HG03095 (cell line): ENCODE measurements at regions not wholly inside any gene's neighbourhood (a gene's known extent, or its start where the extent isn't known, plus 50 kb on each side); places are given as distances from the start of the nearest gene placed in this dataset.
"Not testable (repeated sequence)": the region's sequence is repeated elsewhere in the genome, so short reads cannot be mapped to it uniquely, and the experiment has no call there.

ENCODE experiments used
- ATAC-seq: cut with Tn5 transposase; IDR thresholded peaks from one replicate; pipeline ENCODE4 v1.9.1; 2021; ENCODE audit warnings: moderate library complexity; ENCODE audit not compliant: unreplicated experiment

DNA sequence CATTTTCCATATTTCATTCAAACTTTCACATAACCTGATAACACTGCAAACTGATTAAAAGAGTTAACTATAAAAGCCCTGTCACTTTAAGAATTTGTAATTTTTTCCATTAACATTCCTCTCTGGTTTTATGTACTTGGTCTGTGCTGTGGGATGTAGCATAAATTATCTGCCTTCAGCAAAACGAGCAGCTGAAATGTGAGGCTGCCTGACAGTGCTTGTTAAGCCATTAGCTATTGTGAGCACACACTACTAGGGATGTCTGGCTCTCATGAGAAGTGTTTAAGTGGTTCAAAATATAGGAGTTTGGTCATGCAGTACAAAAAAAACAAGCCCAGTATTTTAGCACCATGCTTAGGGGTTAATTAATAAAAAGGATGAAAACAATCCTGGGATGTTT, 63.0 kb downstream of the HOXA1 start:
- no peak for ATAC-seq

DNA sequence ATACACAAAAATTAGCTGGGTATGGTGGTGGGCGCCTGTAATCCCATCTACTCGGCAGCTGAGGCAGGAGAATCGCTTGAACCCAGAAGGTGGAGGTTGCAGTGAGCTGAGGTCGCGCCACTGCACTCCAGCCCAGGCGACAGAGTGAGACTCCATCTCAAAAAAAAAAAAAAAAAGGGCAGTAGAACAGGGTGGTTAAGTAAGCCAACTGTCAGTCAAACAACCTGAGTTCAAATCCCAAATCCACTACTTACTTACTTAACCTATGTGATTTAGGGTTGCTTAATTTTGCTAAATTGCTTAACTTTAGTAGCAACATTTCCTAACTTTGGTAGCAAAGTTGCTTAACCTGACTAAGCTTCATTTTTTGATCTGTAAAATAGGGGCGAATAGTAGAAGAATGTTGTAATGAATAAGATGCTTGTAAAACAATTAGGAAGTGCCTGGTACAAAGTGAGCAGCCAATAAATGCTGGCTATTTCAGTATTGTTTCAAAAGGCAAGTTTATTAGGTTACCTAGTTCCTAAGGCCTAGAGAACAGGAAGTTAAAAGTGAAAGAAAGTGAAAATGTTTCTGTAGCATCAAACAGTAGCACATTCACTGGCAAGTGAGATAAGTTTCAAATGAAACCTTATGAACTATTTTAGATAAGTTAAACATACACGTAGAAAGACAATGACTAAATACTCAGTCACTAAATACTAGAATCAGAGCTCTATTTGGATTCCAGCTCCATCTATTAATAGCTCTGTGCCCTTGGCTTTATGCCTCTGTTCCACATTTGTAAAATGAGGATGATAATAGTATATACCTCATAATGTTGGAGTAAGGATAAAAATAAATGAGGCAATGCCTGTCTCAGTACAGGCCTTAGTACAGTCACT, 64.3 kb downstream of the HOXA1 start:
- ATAC-seq: peak; percentile 84

- ATAC-seq: no peak
Observed at GRCh38 chr7:27030393-27031050, 65.3 kb downstream of the HOXA1 start.

DNA sequence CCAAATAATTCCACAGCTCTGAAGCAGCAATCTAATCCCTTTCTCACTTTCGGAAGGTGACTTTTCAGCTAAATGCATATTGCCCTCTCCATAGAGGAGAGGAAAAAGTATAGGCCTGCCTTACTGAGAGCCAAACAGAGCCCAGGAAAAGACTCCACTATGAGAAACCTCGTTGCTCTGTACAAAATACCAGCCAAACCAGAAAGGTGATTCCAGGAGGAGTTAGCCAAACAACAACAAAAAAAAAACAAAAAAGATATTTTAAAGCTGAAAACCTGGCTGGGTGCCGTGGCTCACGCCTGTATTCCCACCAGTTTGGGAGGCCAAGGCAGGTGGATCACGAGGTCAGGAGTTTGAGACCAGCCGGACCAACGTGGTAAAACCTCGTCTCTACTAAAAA, 70.5 kb downstream of the HOXA1 start:
- no peak for ATAC-seq

- no peak for ATAC-seq
Observed at GRCh38 chr7:27010068-27010467, 85.7 kb downstream of the HOXA1 start.

- ATAC-seq: no peak
Observed at GRCh38 chr7:27000496-27000895, 95.3 kb downstream of the HOXA1 start.

DNA sequence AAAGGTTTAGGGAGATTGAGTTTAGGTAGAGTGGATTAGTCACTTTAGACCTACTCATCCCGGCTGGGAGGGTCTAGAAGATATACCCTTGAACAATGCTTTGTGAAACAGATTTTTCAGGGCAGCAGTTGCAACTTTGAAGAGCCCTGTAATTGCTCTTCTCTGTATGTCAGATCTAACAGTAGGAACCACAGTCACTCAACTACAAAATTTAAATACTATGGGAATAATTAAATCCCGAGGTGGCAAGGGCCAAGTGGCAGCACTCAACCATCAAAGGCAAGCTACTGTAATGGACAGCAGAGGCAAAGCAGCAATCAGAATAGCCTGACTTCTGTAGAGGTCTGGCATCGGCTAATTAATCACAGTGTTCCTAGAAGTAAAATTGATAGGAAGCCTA, 97.5 kb downstream of the HOXA1 start:
- ATAC-seq: not testable (repeated sequence)

GRCh38 chr7:26995666-26996065, 100.1 kb downstream of the HOXA1 start:
- no peak for ATAC-seq

DNA sequence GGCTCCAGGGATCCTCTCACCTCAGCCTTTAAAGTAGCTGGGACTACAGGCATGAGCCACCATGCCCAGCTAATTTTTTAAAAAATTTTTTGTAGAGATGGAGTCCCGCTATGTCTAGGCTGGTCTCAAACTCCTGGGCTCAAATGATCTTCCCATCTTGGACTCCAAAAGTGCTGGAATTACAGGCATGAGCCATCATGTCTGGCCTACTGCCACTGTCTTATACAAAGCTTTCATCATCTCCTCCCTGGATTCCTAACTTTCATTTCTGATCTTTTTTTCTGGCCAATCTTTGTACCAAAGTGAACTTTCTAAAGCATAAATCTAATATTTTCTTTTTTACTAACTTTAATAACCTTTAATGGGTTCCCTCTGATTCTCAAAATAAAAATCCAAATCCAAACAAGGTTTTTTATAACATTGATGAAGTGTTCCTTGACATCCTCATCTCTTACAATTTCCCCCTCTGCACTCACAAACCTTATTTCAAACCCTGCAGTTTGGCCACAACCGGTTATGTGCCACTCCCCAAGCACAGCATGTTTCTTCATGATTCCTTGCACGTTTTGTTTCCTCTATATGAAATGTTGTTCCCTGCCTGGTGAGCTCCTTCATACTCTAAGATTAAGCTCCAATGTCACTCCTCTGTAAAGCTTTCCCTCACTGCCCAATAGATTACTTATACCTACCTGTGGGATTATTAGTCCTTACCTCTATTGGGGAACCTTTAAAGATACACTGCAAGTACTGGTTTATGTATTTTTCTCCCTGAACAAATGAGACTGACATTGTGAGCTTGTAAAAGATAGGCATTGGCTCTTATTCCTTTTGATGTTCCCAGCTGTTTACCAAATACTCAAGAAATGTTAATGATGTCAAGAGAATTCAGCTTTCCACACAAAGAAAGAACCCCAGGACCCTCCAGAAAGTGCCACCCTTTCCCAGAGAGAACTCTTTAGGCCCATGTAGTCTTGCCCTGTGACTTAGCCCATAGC, 101.7 kb downstream of the HOXA1 start:
- no peak for ATAC-seq

DNA sequence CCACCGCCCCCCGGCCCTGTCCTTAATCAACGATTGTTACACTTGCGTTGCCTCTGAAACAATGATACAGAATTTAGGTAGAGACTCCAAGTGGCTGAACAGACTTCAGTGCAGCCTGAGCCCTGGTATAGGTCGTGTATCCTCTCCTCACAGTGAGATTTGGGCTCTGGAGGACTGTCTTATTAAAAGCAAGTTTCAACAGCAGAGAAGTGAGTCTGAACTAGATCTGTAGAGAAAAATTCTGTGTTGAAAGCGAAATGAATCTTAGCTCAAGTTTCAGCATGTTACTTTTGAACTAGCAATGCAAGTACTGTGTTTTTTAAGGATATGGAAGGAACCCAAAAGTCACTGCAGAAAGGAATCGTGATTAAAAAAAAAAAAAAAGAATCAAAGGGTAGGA, 103.1 kb downstream of the HOXA1 start:
- no peak for ATAC-seq

- ATAC-seq: no peak
Observed at GRCh38 chr7:26991796-26992195, 104.0 kb downstream of the HOXA1 start.

DNA sequence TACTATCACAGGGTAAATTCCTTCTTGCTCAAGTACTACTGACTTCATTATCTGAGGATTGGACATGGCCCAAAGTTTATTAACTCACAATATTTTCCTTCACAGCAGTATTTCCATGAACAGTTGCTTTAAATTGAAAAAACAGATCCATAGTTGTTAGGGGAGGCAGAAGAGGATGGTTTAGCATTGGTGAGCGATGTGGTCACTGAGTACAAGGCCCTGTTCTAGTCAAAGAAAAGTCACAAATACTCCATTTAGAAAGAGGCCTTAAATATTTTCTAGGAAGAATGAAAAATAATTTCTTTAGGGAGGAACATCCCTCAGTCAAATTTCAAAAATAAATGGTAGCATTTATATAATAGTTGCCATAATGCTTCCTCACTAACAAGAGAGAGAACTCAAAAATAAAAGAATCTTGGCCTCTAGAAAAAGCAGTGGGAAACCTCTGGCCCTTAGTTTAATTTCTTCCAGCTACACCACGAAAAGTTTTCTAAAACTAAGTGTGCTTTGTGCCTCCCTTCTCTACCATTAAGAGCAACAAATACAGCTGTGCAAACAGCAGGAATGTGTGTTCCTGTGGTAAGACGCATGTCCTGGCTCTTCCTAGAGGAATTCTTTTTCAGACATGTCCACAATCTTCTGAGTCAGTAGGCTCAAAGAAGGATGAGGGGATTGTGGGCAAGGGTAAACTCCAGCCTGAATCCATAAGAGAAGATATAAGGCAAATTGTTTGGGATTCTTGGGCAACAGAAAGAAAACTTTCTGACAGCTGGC, 105.7 kb downstream of the HOXA1 start:
- ATAC-seq: no peak

GRCh38 chr7:26988836-26989374, 106.9 kb downstream of the HOXA1 start:
- ATAC-seq: no peak

DNA sequence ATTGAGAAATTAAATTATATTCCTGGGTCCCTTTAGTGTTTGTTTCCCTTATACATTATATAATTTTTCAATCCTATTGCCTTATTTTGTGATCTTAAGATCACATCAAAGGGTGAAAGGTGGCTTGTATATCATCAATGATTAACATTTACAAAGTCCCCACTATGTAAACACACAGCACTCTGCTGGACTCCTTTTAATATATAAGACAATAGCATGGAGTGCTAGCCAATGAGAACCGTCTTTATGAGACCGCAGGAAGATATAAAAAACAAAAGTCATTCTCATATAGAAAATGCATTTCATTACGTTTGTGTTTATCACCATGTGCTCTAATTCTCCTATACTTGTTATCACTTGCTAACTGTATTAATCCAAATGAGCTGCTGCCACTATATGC, 108.5 kb downstream of the HOXA1 start:
- no peak for ATAC-seq

DNA sequence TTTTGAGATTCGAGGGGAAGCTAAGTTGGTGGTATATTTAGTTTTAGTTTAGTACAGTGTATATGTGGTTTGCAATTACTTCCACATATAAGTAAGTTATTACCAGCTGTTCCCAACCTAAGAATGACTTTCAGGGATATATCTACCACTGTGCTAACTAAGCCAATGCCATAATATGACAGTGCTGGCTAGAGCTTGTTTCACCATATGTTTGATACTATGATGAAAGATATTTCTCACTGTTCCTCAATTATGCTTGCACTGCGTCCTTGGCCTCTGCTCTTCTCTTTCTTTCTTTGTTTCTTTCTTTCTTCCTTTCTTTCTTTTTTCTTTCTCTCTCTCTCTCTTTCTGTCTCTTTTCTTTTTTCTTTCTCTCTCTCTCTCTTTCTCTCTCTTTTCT, 113.8 kb upstream of the SKAP2 start:
- ATAC-seq: no peak

DNA sequence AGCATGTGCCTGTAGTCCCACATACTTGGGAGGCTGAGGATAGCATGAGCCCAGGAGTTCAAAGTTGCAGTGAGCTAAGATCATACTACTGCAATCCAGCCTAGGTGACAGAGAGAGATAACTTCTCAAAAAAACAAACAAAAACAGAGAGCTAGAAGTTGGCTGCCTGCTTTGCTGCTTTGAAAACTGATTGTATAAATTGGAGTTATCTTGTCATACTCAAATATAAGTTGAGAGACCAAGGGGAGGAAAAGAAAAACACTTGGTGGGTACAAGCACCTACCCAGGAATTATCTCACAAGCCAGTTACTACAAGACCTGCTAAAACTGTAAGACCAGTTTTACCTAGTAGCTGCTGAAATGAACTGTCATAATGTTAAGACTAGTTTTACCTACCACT, 112.5 kb upstream of the SKAP2 start:
- ATAC-seq: no peak

DNA sequence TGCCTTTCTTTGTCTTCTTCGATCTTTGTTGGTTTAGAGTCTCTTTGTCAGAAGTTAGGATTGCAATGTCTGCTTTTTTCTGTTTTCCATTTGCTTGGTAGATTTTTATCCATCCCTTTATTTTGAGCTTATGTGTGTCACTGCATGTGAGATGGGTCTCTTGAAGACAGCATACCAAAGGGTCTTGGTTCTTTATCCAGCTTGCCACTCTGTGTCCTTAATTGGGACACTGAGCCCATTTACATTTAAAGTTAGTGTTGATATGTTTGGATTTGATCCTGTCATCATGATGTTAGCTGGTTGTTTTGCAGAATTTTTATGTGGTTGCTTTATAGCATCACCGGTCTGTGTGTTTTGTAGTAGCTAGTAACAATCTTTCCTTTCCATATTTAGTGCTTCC, 107.5 kb upstream of the SKAP2 start:
- ATAC-seq: not testable (repeated sequence)

DNA sequence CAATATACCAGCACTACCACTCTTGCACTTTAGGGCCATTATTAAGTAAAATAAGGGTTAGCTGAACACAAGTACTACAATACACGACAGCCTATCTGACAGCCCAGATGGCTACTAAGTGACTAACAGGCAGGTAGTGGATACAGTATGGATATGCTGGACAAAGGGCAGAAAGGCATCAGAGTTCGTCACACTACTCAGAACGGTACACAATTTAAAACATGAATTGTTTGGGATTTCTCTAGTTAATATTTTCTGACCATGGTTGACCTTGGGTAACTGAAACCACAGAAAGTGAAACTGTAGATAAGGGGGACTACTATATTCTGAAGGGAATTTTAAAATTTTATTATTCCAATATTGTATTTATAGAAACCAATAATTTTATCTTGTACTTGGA, 101.3 kb upstream of the SKAP2 start:
- ATAC-seq: no peak

- no peak for ATAC-seq
Observed at GRCh38 chr7:26964156-26964808, 99.9 kb upstream of the SKAP2 start.

DNA sequence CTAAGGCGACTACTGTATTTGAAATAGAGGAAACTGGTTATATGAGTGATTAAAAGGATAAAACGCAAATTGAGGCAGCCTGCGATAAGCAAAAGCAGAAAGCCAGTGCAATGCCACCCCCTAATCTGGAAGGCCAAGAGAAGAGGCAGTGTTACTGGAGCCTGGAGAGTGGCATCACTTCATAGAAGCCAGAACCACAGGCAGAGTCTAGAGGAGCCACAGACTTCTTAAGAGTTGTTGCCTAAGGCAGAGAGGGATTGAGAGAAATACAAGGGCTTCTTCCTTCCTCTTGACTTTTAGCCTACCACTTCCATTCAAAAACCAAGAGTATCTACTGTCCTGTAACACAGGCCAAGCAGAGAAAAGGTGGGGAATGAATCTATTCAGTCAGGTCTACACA, 94.9 kb upstream of the SKAP2 start:
- no peak for ATAC-seq
